ENCODE measurements at regions not wholly inside any gene's neighbourhood (a gene's known extent, or its start where the extent isn't known, plus 50 kb on each side); places are given as distances from the start of the nearest gene placed in this dataset.

DNA sequence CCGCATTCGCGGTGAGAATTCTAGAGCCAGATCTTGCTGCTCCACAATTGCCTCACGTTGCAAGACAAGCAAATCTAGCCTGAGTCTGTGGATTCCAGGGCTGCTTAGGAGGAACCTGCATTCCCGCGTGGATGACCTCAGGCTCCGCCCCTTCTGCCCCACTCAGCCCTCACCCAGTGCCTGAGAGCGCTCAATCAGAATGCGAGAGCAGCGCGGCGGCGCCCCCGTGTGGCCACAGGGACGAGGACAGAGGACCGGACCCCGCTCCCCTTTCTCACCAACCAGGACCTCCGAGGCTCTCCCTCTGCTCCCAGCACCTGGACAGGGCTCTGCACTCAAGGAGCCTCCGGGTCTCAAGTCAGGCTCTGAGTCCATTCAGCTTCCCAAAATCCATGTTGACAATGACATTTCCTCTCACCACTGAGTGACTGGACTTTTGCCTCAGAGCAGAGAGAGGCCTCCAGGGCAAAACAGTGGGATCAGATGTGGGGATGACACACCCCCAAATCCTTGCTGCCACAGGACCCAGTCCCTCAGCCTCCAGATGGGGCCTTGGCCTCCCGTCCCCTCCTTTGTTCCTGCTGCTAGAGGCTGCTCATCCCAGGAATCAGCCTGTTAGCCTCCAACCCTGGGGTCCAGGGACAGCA lies 52.0 kb downstream of the RPP21 start:
- peak; percentile 17 for DNase-seq

DNA sequence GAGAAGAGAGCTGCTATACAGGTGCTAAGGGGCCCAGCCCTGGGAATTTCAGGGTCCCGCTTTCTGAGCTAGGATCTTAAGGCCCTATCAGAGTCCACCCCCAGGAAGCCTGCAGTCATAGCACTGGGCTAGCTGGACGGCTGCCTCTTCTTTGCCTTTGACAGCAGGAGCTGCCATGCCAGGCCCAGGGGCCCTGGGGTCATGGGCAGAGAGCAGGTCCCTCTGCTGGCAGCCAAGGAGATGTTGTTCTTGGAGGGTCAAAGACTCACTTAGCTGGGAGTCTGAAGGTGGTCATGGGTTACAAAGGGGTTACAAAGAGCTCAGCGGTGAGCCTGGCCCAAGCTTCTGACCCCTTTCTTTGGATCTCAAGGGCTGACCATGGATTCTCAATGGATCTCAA lies 52.7 kb downstream of the RPP21 start:
- no peak for DNase-seq

DNA sequence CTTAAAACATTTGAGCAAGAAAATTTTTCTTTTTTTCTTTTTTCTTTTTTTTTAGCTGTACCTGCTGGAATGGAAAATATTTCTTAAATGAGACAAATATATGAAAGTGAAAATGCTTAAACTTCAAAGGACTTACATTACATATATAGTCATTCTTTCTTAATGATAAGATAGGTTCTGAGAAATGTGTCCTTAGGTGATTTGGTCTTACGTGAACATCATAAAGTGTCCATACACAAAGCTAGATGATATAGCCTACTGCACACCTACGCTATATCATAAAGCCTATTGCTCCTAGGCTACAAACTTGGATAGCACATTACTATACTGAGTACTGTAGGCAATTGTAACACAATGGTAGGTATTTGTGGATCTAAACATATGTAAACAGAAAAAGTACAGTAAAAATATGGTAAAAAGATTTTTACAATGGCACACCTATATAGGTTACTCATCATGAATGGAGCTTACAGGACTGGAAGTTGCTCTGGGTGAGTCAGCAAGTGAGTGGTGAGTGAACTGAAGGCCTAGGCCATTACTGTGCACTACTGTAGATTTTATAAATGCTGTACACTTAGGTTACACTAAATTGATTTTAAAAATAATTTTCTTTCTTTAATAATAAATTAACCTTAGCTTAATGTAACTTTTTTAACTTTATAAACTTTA lies 54.6 kb downstream of the RPP21 start:
- no peak for DNase-seq

DNA sequence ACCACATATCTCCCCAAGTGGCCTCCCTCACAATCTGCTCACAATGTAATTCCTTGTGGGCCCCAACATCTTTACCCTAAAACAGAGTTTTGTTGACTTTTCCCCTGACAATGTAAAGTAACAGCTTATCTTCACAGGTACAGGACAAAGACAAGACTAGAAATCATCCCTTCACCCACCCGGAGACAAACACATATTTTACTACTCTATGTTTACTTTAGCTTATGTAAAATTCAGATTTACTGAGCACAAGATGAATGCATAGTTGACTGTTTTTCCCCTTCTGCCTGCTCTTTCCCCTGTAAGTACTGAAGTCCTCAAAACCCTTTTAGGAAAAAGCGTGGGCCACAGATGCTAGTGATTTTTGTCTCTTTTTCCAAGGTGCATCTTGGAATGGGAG lies 61.0 kb downstream of the RPP21 start:
- no peak for DNase-seq

DNA sequence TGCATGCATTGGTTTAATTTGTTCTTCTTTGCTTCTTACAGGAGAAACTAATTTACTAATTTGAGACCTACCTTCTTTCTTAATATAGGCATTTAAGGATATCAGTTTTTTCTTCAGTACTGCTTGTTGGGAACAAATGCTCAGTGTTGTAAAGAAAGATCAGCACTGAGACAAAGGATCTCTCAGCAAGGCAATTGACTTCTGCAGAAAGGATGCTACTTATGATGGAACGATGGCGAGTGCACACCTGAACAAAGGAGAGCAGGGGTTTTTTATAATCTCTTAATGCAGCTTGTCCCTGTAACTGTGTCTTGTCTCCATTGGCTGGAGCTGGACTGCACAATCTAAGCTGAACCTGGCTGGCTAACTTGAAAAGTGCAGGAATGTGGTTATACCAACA lies 64.2 kb downstream of the RPP21 start:
- DNase-seq = no peak

DNA sequence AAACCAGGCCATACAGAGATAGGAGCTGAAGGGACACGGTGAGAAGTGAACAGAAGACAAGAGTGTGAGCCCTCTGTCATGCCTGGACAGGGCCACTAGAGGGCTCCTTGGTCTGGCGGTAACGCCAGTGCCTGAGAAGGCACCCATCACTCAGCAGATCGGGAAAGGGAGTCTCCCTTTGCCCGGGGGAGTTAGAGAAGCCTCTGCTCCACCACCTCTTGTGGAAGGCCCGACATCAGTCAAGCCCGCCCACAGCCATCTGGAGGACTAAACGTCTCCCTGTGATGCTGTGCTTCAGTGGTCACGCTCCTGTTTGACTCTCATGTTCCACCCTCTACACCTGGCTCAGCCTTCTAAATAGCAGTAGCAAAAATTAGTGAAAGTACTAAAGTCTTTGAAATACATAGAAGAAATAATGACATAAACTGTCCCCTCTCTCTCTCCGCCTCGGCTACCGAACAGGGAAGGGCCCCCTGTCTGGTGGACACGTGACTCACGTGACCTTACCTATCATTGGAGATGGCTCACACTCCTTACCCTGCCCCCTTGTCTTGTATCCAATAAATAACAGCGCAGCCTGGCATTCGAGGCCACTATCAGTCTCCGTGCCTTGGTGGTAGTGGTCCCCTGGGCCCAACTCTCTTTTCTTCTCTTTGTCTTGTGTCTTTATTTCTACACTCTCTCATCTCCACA lies 66.7 kb downstream of the RPP21 start:
- DNase-seq = no peak

DNA sequence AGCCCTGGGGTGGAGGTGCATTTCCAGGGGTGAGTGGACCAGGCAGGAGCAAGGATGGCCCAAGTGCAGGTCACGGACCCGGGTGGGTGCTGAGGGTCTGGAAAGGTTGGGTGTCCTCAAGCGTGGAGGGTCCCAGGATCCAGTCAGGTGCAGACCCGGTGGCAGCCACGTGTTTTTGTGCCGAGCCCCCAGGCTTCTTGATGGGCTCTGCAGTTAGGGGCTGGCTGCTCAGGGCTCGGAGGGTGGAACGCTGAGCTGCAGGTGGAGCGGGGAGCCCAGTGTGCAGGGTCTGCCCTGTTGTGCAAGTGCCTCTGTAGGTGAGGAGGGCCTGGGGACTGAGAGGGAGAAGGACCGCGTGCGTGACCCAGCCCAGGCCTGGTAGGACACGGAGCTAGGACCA lies 70.9 kb upstream of the HLA-E start:
- DNase-seq = no peak

DNA sequence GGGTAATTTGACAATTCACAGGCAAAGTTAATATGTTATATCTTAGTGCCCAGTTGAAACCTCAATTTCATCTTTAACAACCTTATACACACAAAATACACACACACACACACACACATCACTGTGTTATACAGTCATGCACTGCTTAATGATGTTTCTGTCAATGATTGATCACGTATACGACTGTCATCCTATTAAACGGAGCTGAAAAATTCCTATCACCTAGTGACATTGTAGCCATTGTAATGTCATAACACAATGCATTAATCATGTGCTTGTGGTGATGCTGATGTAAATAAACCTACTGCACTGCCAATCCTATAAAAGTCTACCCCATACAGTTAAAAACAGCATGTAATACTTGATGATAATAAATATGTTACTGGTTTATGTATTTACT lies 64.8 kb upstream of the HLA-E start:
- DNase-seq = no peak
